ENCODE measurements at regions not wholly inside any gene's neighbourhood (a gene's known extent, or its start where the extent isn't known, plus 50 kb on each side); places are given as distances from the start of the nearest gene placed in this dataset.

GRCh38 chr9:129252937-129253802 is 75.1 kb upstream of the IER5L start:
- Mint-ChIP-seq H3K27ac (no peak overlapping the region), H3K4me3 (no peak overlapping the region), H3K9me3 (no peaks in the 10 kb centered on the region), H3K4me1 (peaks cover 5 to 9% of the 10 kb centered on the region in 2 donors), H3K36me3 (no peaks in the 10 kb centered on the region), H3K27me3 (ENCODE audit: low read depth in 3 of 3) (peaks cover 5 to 20% (median 8%) of the 10 kb centered on the region in 3 donors)
- DNase-seq, result no peak

GRCh38 chr9:129250786-129251185 is 72.7 kb upstream of the IER5L start:
- Mint-ChIP-seq H3K27ac (no peak overlapping the region), H3K9me3 (no peaks in the 10 kb centered on the region), H3K4me1 (no peaks in the 10 kb centered on the region), H3K27me3 (ENCODE audit: low read depth in 3 of 3) (peaks cover 3 to 10% (median 5%) of the 10 kb centered on the region in 3 donors), H3K36me3 (no peaks in the 10 kb centered on the region), H3K4me3 (no peak overlapping the region)
- no peak for DNase-seq

GRCh38 chr9:129247285-129248153 is 69.5 kb upstream of the IER5L start:
- Mint-ChIP-seq H3K27me3 (ENCODE audit: low read depth in 3 of 3) (peaks cover 4 to 8% (median 4%) of the 10 kb centered on the region in 3 donors), H3K36me3 (no peaks in the 10 kb centered on the region)
- no peak for DNase-seq

GRCh38 chr9:129245276-129245675 is 67.2 kb upstream of the IER5L start:
- Mint-ChIP-seq H3K9me3 (no peaks in the 10 kb centered on the region), H3K4me1 (no peaks in the 10 kb centered on the region), H3K36me3 (no peaks in the 10 kb centered on the region), H3K27ac (no peak overlapping the region), H3K4me3 (no peak overlapping the region), H3K27me3 (ENCODE audit: low read depth in 3 of 3) (peaks cover 1 to 9% (median 5%) of the 10 kb centered on the region in 3 donors)
- no peak for DNase-seq

More at GRCh38 chr9:129247285-129248153, 69.5 kb upstream of the IER5L start:
- Mint-ChIP-seq H3K9me3 (no peaks in the 10 kb centered on the region), H3K27ac (no peak overlapping the region), H3K4me1 (no peaks in the 10 kb centered on the region), H3K4me3 (no peak overlapping the region)

- no peaks in the 10 kb centered on the region for H3K36me3 Mint-ChIP-seq
- H3K4me3 Mint-ChIP-seq, result no peak overlapping the region
- DNase-seq, result no peak
- peaks cover 1 to 5% (median 2%) of the 10 kb centered on the region in 3 donors for H3K27me3 Mint-ChIP-seq (ENCODE audit: low read depth in 3 of 3)
- H3K27ac Mint-ChIP-seq, result no peak overlapping the region
- no peaks in the 10 kb centered on the region for H3K4me1 Mint-ChIP-seq
- no peaks in the 10 kb centered on the region for H3K9me3 Mint-ChIP-seq
Observed at GRCh38 chr9:129242971-129243561, 65.0 kb upstream of the IER5L start.

GRCh38 chr9:129242191-129242941 is 64.3 kb upstream of the IER5L start:
- H3K27me3 Mint-ChIP-seq (ENCODE audit: low read depth in 3 of 3), result peaks cover 1 to 7% (median 2%) of the 10 kb centered on the region in 3 donors
- no peak overlapping the region for H3K27ac Mint-ChIP-seq
- no peaks in the 10 kb centered on the region for H3K36me3 Mint-ChIP-seq
- no peak overlapping the region for H3K4me3 Mint-ChIP-seq
- DNase-seq, result no peak
- H3K4me1 Mint-ChIP-seq, result peaks cover 0 to 4% of the 10 kb centered on the region in 2 donors
- H3K9me3 Mint-ChIP-seq, result no peaks in the 10 kb centered on the region

- DNase-seq, result no peak
- Mint-ChIP-seq H3K36me3 (no peaks in the 10 kb centered on the region), H3K4me1 (peaks cover 4 to 10% of the 10 kb centered on the region in 2 donors), H3K9me3 (no peaks in the 10 kb centered on the region), H3K4me3 (no peak overlapping the region), H3K27me3 (ENCODE audit: low read depth in 3 of 3) (peaks cover 1 to 7% (median 2%) of the 10 kb centered on the region in 3 donors), H3K27ac (peak overlapping the region in 1 of 6 donors; percentile 34)
Observed at GRCh38 chr9:129241725-129242124, 63.7 kb upstream of the IER5L start.

- DNase-seq, result no peak
- peaks cover 1 to 7% (median 2%) of the 10 kb centered on the region in 3 donors for H3K27me3 Mint-ChIP-seq (ENCODE audit: low read depth in 3 of 3)
- peaks cover 12 to 19% of the 10 kb centered on the region in 2 donors for H3K4me1 Mint-ChIP-seq
- H3K27ac Mint-ChIP-seq, result no peak overlapping the region
- H3K4me3 Mint-ChIP-seq, result no peak overlapping the region
- H3K9me3 Mint-ChIP-seq, result no peaks in the 10 kb centered on the region
- H3K36me3 Mint-ChIP-seq, result no peaks in the 10 kb centered on the region
Observed at GRCh38 chr9:129240581-129241211, 62.6 kb upstream of the IER5L start.

- Mint-ChIP-seq H3K9me3 (no peaks in the 10 kb centered on the region), H3K36me3 (no peaks in the 10 kb centered on the region), H3K4me1 (peaks cover 19 to 25% of the 10 kb centered on the region in 2 donors), H3K4me3 (no peak overlapping the region), H3K27me3 (ENCODE audit: low read depth in 3 of 3) (peaks cover 1 to 7% (median 2%) of the 10 kb centered on the region in 3 donors), H3K27ac (peak overlapping the region in 1 of 6 donors; percentile 30)
- no peak for DNase-seq
Observed at GRCh38 chr9:129239946-129240490, 62.0 kb upstream of the IER5L start.

- no peak for DNase-seq
- no peak overlapping the region for H3K4me3 Mint-ChIP-seq
Observed at GRCh38 chr9:129237803-129238202, 59.7 kb upstream of the IER5L start.

GRCh38 chr9:129237164-129237611 is 59.1 kb upstream of the IER5L start:
- peak overlapping the region in 1 of 6 donors; percentile 58 for H3K27ac Mint-ChIP-seq
- peaks cover 0 to 2% (median 1%) of the 10 kb centered on the region in 3 donors for H3K27me3 Mint-ChIP-seq (ENCODE audit: low read depth in 3 of 3)
- peaks cover 29 to 34% of the 10 kb centered on the region in 2 donors for H3K4me1 Mint-ChIP-seq
- peaks cover 0 to 10% (median 0%) of the 10 kb centered on the region in 3 donors for H3K36me3 Mint-ChIP-seq
- H3K9me3 Mint-ChIP-seq, result no peaks in the 10 kb centered on the region
- H3K4me3 Mint-ChIP-seq, result peak overlapping the region in 3 of 5 donors; percentile 31 to 41 (median 35)
- DNase-seq, result no peak

More at GRCh38 chr9:129237803-129238202, 59.7 kb upstream of the IER5L start:
- Mint-ChIP-seq H3K27ac (no peak overlapping the region), H3K27me3 (ENCODE audit: low read depth in 3 of 3) (peaks cover 1 to 4% (median 2%) of the 10 kb centered on the region in 3 donors), H3K36me3 (peaks cover 0 to 5% (median 0%) of the 10 kb centered on the region in 3 donors), H3K9me3 (no peaks in the 10 kb centered on the region), H3K4me1 (peaks cover 27 to 34% of the 10 kb centered on the region in 2 donors)

GRCh38 chr9:129236441-129237145 is 58.5 kb upstream of the IER5L start:
- no peak for DNase-seq
- H3K4me1 Mint-ChIP-seq, result peaks cover 29 to 34% of the 10 kb centered on the region in 2 donors
- H3K9me3 Mint-ChIP-seq, result no peaks in the 10 kb centered on the region
- H3K4me3 Mint-ChIP-seq, result peak overlapping the region in 2 of 5 donors; percentile 35 to 65
- H3K27me3 Mint-ChIP-seq (ENCODE audit: low read depth in 3 of 3), result peaks cover 0 to 2% (median 1%) of the 10 kb centered on the region in 3 donors
- peak overlapping the region in 2 of 6 donors; percentile 13 to 58 for H3K27ac Mint-ChIP-seq
- peaks cover 0 to 10% (median 0%) of the 10 kb centered on the region in 3 donors for H3K36me3 Mint-ChIP-seq
